ENCODE measurements at regions not wholly inside any gene's neighbourhood (a gene's known extent, or its start where the extent isn't known, plus 50 kb on each side); places are given as distances from the start of the nearest gene placed in this dataset.
A peak's percentile ranks its signal among the peaks of the same experiment; 100 is the strongest.
"Not testable (repeated sequence)": the region's sequence is repeated elsewhere in the genome, so short reads cannot be mapped to it uniquely, and the experiment has no call there.

DNA sequence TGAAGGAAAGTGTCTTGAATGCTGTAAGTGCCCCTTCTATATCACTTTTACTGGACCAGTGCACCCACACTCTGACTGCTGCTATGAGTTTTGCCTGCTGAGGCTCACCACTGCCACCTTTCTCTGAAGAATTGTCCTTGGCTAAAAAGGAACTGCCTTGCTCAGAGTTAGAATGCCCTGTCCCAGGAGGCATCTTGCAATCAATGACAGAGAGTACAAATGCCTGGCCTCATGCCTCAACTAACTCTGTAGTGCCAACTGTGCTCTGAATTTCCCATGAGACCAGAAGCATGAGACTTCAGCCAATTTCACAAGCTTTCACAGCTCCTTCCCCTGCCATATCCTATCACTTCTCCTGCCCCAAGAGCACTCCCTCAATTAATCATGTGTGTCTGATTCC, 569.7 kb downstream of the ZNF608 start:
- Mint-ChIP-seq H3K27me3 (no peaks in the 10 kb centered on the region), H3K4me1 (ENCODE audit: low read depth) (no peaks in the 10 kb centered on the region), H3K36me3 (ENCODE audit: low read depth) (no peaks in the 10 kb centered on the region), H3K4me3 (no peak overlapping the region), H3K9me3 (peaks cover 8% of the 10 kb centered on the region), H3K27ac (no peak overlapping the region)
- POLR2A ChIA-PET, result no interaction called here
- CTCF ChIA-PET, result no interaction called here
- intact Hi-C loops (cut with micrococcal nuclease), result no loop called here
- TF ChIP-seq, protein P1, sequence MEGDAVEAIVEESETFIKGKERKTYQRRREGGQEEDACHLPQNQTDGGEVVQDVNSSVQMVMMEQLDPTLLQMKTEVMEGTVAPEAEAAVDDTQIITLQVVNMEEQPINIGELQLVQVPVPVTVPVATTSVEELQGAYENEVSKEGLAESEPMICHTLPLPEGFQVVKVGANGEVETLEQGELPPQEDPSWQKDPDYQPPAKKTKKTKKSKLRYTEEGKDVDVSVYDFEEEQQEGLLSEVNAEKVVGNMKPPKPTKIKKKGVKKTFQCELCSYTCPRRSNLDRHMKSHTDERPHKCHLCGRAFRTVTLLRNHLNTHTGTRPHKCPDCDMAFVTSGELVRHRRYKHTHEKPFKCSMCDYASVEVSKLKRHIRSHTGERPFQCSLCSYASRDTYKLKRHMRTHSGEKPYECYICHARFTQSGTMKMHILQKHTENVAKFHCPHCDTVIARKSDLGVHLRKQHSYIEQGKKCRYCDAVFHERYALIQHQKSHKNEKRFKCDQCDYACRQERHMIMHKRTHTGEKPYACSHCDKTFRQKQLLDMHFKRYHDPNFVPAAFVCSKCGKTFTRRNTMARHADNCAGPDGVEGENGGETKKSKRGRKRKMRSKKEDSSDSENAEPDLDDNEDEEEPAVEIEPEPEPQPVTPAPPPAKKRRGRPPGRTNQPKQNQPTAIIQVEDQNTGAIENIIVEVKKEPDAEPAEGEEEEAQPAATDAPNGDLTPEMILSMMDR (IDR thresholded peaks at IDR 0.05), result no peak
- no peak for DNase-seq
- ATAC-seq, result no peak

DNA sequence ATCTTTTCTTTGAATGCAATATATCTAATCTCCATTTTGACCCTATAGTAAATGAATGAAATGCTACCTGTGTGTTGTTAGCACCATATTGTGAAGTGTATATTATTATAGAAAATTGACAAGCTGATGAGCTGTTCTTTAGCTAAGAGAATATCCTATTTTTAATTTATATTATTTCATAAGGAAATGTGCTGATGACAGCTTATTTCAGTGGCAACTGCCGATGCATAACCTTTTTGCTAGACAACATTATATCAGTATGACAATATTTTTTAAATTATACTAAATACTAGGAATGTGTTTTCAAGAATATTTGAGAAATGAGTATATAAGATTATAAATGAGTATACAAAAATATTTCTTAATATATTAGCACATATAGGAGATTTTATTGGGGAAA, 573.1 kb downstream of the ZNF608 start:
- Mint-ChIP-seq H3K4me1 (ENCODE audit: low read depth) (no peaks in the 10 kb centered on the region), H3K27me3 (no peaks in the 10 kb centered on the region), H3K9me3 (peaks cover 21% of the 10 kb centered on the region), H3K27ac (no peak overlapping the region), H3K36me3 (ENCODE audit: low read depth) (no peaks in the 10 kb centered on the region), H3K4me3 (no peak overlapping the region)
- intact Hi-C loops (cut with micrococcal nuclease), result no loop called here
- CTCF ChIA-PET, result no interaction called here
- DNase-seq (no peak), ATAC-seq (no peak)
- POLR2A ChIA-PET, result no interaction called here
- TF ChIP-seq, protein P1 (IDR thresholded peaks at IDR 0.05), result no peak

DNA sequence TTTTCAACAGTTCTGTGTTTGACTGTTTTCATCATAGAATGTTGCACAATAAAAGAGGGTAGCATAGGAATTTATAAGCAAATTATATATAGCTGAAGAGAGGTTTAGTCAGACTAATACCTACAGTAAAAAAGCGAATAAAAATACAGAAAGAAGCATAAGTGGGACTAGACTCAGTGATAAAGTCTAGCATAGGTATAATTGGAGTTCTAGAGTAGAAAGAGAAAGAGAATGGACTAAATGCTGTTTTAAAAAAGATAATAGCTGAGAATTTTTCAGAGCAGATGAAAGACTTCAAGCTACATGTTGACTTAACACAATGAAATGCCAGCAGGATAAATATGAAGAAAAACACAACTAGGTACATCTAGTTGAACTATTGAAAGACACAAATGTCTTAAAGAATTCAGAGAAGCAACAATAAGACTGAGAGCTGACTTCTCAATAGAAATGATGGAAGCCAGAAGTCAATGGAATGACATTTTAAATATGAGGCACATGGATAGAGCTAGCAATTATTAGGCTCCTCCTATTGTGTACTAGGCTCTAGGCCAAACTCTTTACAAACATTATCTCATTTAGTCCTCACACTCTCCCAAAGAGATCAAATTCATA, 573.9 kb downstream of the ZNF608 start:
- H3K9me3 Mint-ChIP-seq, result peaks cover 25% of the 10 kb centered on the region
- POLR2A ChIA-PET, result interaction anchor here (0.6 kb wide), 1 partner anchor 46 kb away, joined by 3 read pairs; no protein-coding TSS in a partner anchor

DNA sequence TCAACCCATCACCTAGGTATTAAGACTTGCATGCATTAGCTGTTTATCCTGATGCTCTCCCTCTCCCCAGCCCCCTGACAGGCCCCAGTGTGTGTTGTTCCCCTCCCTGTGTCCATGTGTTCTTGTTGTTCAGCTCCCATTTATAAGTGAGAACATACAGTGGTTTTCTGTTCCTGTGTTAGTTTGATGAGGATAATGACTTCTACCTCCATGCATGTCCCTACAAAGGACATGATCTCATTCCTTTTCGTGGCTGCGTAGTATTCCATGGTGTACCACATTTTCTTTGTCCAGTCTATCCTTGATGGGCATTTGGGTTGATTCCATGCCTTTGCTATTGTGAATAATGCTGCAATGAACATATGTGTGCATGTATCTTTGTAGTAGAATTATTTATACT, 578.3 kb downstream of the ZNF608 start:
- intact Hi-C loops (cut with micrococcal nuclease); H3K4me1 Mint-ChIP-seq (ENCODE audit: low read depth); ATAC-seq; H3K36me3 Mint-ChIP-seq (ENCODE audit: low read depth); H3K4me3 Mint-ChIP-seq; H3K27ac Mint-ChIP-seq; POLR2A ChIA-PET; H3K27me3 Mint-ChIP-seq; DNase-seq; CTCF ChIA-PET: not testable (repeated sequence)
- H3K9me3 Mint-ChIP-seq, result peaks cover 25% of the 10 kb centered on the region

More for the DNA sequence above, 573.9 kb downstream of the ZNF608 start:
- H3K36me3 Mint-ChIP-seq (ENCODE audit: low read depth), result no peaks in the 10 kb centered on the region
- no peak overlapping the region for H3K27ac Mint-ChIP-seq
- CTCF ChIA-PET, result no interaction called here
- ATAC-seq (no peak), DNase-seq (no peak)
- H3K27me3 Mint-ChIP-seq, result no peaks in the 10 kb centered on the region
- TF ChIP-seq, protein P1 (IDR thresholded peaks at IDR 0.05), result no peak
- H3K4me3 Mint-ChIP-seq, result no peak overlapping the region
- no peaks in the 10 kb centered on the region for H3K4me1 Mint-ChIP-seq (ENCODE audit: low read depth)
- intact Hi-C loops (cut with micrococcal nuclease), result no loop called here

DNA sequence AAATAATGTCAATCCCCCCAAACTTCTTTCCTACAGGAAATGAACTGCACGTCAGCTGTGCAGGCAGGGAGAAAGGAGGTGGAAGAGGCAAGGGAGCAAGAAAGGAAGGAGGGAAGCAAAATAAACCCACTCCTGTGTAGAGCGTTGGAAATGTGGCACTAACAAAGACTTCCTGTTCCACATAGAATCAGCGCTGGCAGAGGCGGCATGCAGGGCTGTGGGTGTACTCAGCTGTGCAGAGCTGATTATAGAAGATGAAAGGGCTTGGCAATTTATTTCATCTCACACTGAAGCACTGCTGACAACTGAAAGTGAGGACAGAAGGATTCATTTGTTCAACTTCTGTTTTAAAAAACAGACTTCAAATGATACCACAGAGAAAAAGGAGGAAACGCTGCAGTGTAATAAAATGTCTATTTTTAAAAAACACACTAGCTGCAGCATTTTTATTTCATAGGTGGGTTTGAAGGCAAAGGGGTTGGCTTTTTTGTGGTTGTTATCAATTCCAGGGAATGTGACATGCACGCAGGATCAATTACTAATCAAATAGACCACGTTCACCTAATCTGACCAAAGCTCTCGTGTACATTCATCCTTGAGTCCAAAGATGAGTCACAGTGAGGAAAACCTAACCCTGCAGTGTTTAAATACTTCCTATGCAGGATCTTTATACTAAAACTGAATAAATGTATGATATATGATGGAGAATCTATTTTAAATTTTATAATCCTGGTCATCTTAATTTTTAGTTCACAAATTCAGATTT, 583.5 kb downstream of the ZNF608 start:
- no peak overlapping the region for H3K4me3 Mint-ChIP-seq
- ATAC-seq (peak; percentile 58), DNase-seq (peak; percentile 25)
- POLR2A ChIA-PET, result no interaction called here
- peaks cover under 1% of the 10 kb centered on the region for H3K9me3 Mint-ChIP-seq
- intact Hi-C loops (cut with micrococcal nuclease), result no loop called here
- H3K27ac Mint-ChIP-seq, result no peak overlapping the region
- CTCF ChIA-PET, result no interaction called here
- peaks cover 15% of the 10 kb centered on the region for H3K4me1 Mint-ChIP-seq (ENCODE audit: low read depth)
- no peaks in the 10 kb centered on the region for H3K27me3 Mint-ChIP-seq
- H3K36me3 Mint-ChIP-seq (ENCODE audit: low read depth), result no peaks in the 10 kb centered on the region
- TF ChIP-seq, protein P1 (IDR thresholded peaks at IDR 0.05), result no peak
